G401 (cell line): ENCODE measurements at regions not wholly inside any gene's neighbourhood (a gene's known extent, or its start where the extent isn't known, plus 50 kb on each side); places are given as distances from the start of the nearest gene placed in this dataset.

Experiments
- DNase-seq: peaks from one replicate; pipeline ENCODE4 v3.0.0-alpha.2; 2015; ENCODE audit warnings: low spot score
- in situ Hi-C: cut with HindIII; loops from 2 replicates; pipeline ENCODE4 v1.10.0; 2016; ENCODE audit warnings: low sequenced_read_pairs, mixed read lengths

DNA sequence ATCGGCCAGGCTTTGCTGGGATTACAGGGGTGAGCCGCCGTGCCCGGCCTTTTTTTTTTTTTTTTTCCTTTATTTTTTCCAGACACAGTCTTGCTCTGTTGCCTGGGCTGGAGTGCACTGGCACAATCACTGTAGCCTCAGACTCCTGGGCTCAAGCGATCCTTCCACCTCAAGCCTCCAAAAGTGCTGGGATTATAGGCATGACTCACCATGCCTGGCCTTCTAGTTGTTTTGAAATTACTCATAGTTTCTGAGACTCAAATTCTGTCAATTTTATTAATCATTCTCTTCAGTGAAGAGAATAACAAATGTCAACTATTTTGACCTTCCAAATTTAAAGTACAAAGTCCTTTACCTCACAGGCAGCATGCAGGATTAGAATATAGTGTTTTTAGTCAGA, 374.5 kb downstream of the PLA2G4A start:
- no peak for DNase-seq
- in situ Hi-C loops = no loop called here

DNA sequence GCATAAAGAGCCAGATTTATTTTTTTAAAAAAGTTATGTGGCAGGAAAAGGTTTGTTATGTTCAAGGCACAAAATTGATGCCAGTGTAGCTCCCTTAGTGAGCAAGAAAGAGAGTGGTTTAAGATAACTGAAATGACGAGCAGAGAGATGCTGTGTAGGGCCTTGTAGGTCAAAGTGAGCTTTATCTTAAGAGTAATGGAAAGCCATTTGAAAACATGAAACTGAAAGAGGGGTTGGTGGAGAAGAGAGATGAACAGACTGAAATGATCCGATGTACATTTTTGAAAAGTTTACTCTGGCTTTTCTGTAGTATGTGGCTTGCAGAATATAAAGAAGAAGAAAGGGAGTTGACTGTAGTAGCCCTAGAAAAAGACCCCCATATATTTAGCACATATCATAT, 383.6 kb downstream of the PLA2G4A start:
- in situ Hi-C loops = no loop called here
- no peak for DNase-seq

DNA sequence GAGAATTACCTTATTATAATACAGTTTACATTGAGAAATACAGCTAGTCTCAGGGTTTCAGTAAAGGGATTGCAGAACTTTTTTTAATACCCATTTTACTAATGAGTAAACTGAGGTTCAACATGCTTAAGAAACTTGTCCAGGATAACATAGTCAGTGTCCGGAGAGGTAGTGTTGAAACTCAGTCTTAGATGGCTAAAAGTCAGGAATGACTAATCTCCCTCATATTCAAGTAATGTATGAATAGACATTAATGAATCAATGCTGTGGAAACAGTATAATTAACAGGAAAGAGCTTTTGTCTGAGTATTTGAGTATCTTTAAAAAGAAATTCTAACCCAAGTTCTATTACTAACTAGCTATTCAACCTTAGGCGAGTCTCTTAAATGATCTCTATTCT, 397.6 kb downstream of the PLA2G4A start:
- DNase-seq = no peak
- in situ Hi-C loops = no loop called here

DNA sequence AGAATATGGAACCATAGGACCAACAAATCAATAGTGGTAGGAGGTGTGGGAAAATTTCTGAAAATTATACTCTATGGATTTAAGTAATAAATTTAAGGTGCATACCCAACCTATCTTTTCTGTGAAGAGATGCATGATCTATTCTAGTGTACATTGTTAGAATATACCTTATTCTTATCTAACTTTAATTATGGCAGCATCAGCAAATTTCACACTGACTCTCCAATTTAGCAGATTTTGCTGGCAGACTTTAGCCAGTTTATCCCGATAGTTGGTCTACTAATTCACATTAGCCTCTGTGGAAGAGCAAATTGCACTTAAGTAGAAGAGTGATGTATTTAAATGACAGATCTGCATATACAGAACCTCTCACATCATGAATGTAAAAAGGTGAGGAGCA, 400.0 kb downstream of the PLA2G4A start:
- in situ Hi-C loops = no loop called here
- DNase-seq = no peak

DNA sequence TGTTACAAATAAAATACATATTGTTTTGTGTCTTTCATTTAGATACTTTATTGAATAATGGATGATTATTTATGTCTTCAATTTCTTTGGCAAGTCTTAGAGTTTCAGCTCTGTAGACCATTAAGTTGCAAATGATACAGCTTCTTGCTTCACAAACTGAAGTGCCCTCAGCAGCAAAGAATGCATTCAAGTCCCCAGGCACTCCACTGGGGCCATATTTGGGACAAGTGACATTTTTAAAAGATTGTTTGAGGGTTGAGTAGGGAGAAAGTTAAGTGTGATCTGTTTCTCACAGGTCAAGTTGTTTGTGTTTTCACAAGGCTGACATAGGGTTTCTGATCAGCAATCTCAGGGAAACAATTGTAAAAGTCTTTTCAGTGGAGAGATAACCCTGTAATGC, 400.7 kb downstream of the PLA2G4A start:
- DNase-seq = no peak
- in situ Hi-C loops = no loop called here

DNA sequence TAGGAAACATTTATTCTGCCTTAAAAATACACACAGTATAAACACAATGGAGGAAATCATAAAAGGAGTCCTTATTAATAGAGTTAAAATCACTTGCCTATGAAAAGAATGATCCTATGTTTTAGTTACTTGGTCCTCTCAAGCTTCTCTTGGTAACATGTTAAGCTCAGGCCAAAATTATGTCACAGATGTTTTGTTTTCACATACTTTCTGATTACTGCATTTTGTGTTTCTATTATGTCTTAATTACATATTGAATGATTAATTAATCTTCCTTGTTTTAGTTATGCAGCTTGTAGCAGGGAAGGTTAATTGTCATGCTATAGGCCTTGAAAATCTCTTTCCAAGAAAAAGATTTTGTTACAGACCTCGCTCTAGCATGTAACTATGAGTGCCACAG, 406.0 kb downstream of the PLA2G4A start:
- in situ Hi-C loops = no loop called here
- no peak for DNase-seq

DNA sequence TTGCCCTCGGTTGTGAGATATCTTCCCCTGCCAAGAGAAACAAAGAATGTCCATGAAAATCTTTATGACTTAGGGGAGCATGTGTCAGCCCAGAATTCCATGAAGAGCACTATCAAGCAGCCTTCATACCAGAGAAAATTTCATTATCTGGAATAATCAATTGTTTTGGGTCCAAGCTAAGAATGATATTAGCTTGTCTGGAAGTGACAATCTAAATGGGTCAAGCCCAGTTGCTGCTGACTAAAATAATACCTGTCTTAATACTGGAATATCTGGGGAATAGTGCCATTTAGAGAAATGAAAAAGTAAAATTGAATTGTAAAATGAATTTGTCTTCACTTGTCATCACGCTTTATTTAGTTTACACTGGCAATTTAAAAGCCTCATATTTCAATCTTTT, 407.4 kb downstream of the PLA2G4A start:
- no peak for DNase-seq
- in situ Hi-C loops = no loop called here

DNA sequence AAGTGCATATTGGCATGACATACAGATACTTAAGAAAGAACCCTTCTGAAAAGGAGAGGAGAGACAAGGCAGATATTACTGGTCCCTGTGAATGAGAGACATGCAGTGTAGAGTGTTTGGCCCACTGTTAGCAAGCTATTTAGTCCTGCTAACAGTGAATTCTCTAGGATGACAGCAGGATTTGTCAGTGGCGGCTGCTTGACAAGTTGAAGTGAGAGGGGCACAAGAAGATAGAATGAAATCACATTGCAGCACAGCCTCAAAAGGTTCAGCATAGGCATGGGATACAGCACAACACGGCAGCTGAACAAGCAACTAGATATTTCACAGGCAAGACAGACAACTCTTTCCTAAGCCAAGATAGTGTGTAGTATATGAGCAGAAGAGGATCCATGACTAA, 407.9 kb downstream of the PLA2G4A start:
- in situ Hi-C loops = no loop called here
- DNase-seq = no peak

DNA sequence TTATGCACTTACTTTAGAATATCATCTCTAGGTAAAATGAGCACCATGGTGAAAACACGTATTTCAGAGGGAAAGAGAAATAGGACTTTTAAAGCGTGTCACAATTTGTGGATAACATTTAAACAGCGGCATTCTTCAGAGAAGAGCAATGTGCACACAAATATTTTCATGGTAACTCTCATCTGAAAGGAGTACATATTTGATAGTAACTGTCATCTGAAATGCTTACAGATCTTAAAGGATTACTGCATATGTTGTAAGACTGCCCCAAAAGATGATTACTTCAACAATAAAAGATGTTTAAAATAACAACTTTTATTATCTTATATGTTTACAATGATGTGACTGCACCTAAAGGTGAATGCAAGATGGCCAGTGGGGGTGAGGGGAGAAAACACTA, 408.8 kb downstream of the PLA2G4A start:
- DNase-seq = no peak
- in situ Hi-C loops = no loop called here

DNA sequence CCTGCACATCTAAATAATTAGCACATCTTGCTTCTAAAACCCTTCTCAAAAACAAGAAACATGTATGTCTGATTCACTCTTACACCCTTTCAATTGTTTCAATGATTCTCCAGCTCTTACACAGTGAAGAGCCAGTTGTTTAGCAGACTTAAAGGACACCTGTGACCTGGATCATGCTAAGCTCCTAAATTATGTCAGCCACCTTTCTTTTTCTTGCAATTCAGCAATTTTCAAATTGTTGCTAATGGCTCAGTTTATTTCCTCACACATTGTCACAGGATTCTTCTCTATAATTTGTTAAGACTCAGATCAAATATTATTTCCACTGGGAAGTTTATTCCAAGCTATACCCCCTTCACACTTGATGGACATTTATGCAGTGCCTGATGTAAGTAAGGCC, 413.2 kb downstream of the PLA2G4A start:
- in situ Hi-C loops = no loop called here
- no peak for DNase-seq

DNA sequence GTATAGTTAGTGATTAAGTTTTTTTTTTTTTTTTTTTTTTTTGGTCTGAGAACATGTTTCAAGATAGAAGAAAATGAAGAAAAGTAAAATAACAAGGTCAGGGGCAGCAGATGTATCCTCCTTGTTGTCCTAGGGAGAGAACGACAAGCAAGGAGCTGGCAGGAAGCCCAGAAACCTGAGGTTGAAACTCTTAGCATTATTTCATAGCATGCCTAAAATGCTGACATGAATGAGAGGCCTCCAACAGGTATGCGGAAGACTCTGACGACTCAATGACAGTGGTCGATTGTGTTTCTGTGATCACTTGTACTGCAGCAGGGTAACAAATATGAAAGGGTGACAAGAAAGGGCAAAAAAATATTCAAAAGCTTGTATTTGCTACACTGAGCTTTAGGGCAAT, 415.9 kb downstream of the PLA2G4A start:
- in situ Hi-C loops = no loop called here
- peak; percentile 29 for DNase-seq

DNA sequence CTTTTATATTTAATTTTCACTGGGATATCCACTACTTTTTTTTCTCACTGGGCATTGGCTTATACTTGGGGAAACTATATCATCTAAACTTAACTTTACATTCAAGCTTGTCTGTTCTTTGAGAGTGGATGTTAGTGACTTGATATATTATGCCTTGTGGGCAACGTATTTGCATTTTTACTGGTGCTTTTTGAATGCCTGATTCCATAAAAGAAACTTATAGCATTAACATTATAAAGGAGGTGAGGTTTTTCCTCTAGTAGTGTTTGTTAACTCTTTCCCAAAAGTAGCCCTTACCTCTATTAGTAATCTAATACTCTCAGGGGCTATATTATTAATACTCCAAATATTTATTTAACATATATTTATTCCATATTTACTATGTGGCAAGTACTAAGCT, 416.5 kb downstream of the PLA2G4A start:
- in situ Hi-C loops = no loop called here
- no peak for DNase-seq

DNA sequence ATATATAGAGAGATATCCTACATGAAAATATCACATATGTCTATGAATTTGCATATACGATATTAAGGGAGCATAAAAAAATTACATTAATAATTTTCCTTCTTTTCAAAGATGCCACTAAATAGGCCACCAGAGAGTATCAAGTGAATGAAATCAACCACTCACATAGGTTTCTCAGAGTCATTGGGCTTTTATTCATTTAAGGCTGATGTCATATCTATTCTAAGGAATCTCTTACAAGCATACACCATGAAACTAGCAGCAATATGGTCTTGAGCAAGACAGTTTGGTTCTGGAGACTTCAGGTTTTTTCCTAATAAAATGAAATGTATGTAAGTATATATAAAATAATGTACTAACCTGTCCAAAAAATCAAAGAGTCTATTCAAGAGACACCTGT, 420.4 kb downstream of the PLA2G4A start:
- DNase-seq = no peak
- in situ Hi-C loops = no loop called here

DNA sequence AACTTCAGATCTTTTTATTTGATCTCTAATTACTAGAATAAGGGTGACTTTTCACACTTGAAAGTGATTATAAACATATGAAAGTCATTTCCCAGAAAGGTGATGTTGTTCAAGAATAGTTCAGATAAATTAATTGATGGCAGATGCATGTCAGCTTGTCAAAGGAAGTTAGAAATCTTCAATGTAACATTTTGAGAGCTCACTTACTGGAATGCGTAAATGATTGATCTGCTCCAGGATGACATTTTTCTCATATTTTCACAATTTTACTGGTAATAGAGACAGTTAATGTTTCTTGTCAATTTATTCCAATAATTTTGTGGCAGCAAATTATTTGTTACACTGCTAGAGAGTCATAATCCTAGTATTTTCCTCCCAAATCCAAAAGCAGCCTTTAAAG, 424.2 kb downstream of the PLA2G4A start:
- in situ Hi-C loops = no loop called here
- no peak for DNase-seq

DNA sequence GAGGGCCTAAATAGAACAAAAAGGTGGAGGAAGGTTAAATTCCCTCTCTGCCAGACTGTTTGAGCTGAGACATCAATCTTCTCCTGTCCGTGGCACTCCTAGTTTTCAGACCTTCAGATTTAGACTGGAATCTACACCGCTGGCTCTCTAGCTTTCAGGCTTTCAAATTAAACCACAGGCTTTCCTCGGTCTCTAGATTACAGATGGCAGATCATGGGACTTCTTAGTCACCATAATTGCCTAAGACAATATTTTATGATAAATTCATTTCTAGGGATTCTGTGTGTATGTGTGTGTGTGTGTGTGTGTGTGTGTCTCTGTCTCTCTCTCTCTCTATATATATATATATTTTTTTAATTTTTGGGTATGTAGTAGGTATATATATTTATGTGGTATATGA, 428.7 kb downstream of the PLA2G4A start:
- no peak for DNase-seq
- in situ Hi-C loops = no loop called here

DNA sequence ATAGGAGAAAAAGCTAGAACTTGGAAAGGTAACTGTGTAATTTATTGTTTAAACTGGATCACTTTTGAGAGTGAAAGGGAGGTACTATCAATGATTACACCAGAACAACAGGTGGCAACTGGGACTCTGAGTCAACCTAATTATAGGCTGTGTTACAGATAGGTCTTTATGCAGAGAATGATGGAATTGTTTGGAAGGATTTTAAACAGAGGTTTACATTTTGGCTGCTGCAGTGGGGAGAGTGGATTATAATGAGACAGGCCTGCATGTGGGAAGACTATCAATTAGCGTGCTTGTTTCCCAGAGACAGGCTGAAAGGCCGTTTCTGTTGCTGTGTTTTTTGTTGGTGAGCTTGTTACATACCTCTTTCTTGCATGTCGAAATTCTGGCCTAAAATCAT, 432.9 kb downstream of the PLA2G4A start:
- peak; percentile 12 for DNase-seq
- in situ Hi-C loops = no loop called here

DNA sequence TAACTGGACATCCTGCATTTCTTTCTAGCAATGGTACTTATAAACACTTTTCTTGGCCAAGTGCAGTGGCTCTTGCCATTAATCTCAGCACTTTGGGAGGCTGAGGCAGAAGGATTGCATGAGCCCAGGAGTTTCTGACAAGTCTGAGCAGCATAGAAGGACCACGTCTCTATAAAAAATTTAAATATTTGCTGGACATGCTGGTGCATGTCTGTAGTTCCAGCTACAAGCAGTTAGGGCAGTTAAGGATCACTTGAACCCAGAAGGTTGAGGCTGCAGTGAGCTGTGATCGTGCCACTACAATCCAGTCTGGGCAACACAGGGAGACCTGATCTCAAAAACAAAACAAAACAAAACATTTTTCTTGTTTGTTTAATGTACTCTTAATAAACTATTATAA, 434.0 kb downstream of the PLA2G4A start:
- no peak for DNase-seq
- in situ Hi-C loops = no loop called here

DNA sequence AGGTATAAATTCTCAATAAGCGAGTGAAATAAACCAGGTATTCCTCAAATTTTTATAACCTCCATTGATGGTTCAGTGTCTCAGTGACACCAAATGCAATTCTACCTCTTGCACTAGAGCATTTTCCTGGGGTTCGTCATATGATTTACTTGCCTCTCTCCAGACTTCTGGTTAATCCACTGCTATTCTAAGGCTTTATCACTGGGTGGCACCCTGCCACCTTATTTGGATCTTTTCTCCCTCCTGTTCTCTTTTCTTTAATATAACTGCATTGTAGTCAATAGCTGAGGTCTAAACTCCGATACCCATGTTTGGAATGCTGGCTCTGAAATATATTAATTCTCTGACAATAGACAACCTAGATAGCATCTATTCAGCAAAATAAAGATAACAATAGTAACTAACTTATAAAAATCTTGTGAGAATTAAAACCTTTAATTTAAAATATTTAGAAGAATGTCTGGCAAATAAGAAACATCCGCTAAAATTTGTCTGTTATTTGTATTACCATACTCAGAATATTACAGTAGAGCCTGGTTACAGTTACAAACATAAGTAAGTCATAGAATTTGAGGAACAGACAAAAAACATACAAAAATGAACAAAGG, 436.4 kb downstream of the PLA2G4A start:
- in situ Hi-C loops = no loop called here
- peak; percentile 73 for DNase-seq

DNA sequence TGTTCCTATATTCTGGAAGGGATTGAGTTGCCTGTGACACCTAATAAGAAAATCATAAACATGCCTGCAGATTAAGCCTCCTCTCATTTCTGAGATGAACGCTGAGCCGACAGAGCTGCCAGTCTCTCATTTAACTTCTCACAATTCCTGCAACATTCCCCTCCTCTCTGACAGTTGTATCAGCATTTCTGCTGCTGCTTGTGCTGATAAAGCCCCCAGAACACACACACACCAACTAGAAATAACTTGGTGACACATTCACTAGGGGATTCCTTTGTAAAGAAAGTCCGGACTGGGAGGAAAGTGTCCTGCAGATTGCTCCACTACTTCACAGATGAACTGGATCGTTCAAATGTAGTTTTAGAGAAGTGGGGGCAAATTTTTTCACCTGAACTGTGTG, 437.3 kb downstream of the PLA2G4A start:
- in situ Hi-C loops = no loop called here
- DNase-seq = no peak

DNA sequence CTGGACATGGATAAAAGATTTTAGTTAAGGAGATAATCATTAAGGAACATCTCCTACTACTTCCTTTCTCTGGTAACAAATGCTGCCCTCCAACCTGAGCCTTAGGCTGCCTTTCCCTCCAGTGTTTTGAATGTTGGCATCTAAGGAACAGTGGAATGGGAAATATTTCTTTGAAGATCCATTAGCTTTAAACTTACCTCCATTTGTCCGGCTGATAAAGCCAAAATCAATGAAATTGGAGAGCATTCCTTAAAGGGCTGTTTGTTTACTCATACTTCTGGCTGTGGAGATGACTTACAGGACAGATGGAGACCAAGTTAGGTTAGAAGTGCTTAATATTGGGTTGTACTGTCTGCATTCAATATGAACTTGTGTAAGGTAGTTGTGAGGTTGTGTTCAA, 439.1 kb downstream of the PLA2G4A start:
- in situ Hi-C loops = no loop called here

DNA sequence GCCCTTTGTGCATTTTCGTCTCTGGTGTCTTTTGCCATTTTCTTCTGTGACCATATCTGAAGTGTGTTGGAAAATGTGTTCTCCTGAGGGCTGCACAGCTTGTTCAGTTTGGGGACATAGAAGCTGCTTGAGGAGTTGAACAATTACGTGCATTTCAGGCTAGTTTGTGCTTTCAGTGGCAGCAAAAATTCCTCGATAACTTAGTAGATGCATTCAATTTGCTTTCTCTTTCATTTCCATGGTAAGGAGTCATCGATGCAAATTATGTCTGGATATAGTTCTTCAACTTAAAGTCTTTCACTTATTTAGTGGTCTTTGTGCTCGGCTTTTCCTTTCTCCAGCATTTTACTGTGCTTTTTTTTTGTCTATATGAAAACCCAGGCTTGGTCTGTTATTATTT, 441.5 kb downstream of the PLA2G4A start:
- in situ Hi-C loops = no loop called here
- DNase-seq = no peak

More for the DNA sequence above, 439.1 kb downstream of the PLA2G4A start:
- no peak for DNase-seq

DNA sequence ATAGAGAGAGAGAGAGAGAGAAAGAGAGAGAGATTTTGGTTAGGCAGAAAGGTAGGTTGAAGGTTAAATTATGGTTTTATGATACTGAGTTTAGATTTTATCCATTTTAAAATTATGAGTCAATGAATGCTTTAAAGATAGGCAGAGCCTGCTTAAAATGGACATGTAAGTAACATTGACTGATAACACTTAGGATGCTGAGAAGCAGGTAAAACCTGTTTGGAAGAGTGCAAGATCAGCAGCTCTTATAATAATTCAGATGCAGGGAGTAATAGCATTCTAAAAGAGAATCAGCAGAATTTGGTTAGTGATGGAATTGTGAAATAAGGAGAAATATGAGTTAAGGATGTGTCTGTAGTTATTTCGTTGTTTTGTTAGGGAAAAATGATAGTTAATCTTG, 446.6 kb downstream of the PLA2G4A start:
- in situ Hi-C loops = no loop called here
- no peak for DNase-seq
